GM23338 (cell line): ENCODE measurements at regions not wholly inside any gene's neighbourhood (a gene's known extent, or its start where the extent isn't known, plus 50 kb on each side); places are given as distances from the start of the nearest gene placed in this dataset.

ENCODE experiments used
- ATAC-seq: fragments of 200-7000 bp; cut with Tn5 transposase; 3 replicates; pipeline ENCODE4 v1.9.1; 2020
- DNase-seq: peaks from one replicate; pipeline ENCODE4 v3.0.0-alpha.2; 2015; ENCODE audit warnings: low spot score
- H2AFZ ChIP-seq: fragments of 200-600 bp; sonication (generic); 2 replicates; pipeline ENCODE4 v1.8.0; 2016; ENCODE audit warnings: antibody characterized with exemption, mild to moderate bottlenecking, moderate library complexity
- H3F3A ChIP-seq: fragments of 200-600 bp; sonication (generic); replicated peaks from 2 replicates; pipeline ENCODE4 v1.8.0; 2017; ENCODE audit warnings: antibody characterized with exemption, mixed run types, low read depth
- H3K27ac ChIP-seq: fragments of 200-600 bp; sonication (generic); 2 replicates; pipeline ENCODE4 v1.6.1; 2016; ENCODE audit warnings: low read depth
- H3K27me3 ChIP-seq: fragments of 200-600 bp; sonication (generic); 2 replicates; pipeline ENCODE4 v1.8.0; 2016; ENCODE audit warnings: mild to moderate bottlenecking, mixed run types, moderate library complexity; ENCODE audit not compliant: insufficient read depth
- H3K36me3 ChIP-seq: fragments of 200-600 bp; sonication (generic); 2 replicates; pipeline ENCODE4 v1.8.0; 2016; ENCODE audit warnings: mild to moderate bottlenecking; ENCODE audit not compliant: insufficient read depth
- H3K4me1 ChIP-seq: fragments of 200-600 bp; sonication (generic); 2 replicates; pipeline ENCODE4 v1.8.0; 2016; ENCODE audit warnings: mild to moderate bottlenecking, moderate library complexity; ENCODE audit not compliant: insufficient read depth
- H3K4me2 ChIP-seq: fragments of 200-600 bp; sonication (generic); 2 replicates; pipeline ENCODE4 v1.7.1; 2017; ENCODE audit warnings: mixed run types
- H3K4me3 ChIP-seq: fragments of 200-600 bp; sonication (generic); 2 replicates; pipeline ENCODE4 v1.6.1; 2016; ENCODE audit warnings: mixed run types
- H3K79me2 ChIP-seq: fragments of 200-600 bp; sonication (generic); replicated peaks from 2 replicates; pipeline ENCODE4 v1.8.0; 2017; ENCODE audit warnings: mild to moderate bottlenecking; ENCODE audit not compliant: insufficient read depth
- H3K9me2 ChIP-seq: fragments of 200-600 bp; sonication (generic); 2 replicates; pipeline ENCODE4 v1.8.0; 2017; ENCODE audit not compliant: insufficient read depth
- H4K20me1 ChIP-seq: fragments of 200-600 bp; sonication (generic); replicated peaks from 2 replicates; pipeline ENCODE4 v1.8.0; 2017; ENCODE audit warnings: mild to moderate bottlenecking; ENCODE audit not compliant: insufficient read depth
- H3K27ac Mint-ChIP-seq: 2 replicates; pipeline ENCODE4 v1.8.0; 2020; ENCODE audit warnings: inconsistent platforms, mild to moderate bottlenecking, moderate library complexity, mixed read lengths
- H3K27me3 Mint-ChIP-seq: 3 replicates; pipeline ENCODE4 v1.8.0; 2022; ENCODE audit warnings: low read depth, mild to moderate bottlenecking, moderate library complexity, mixed read lengths, inconsistent platforms; ENCODE audit not compliant: insufficient read depth, poor library complexity
- H3K36me3 Mint-ChIP-seq: 3 replicates; pipeline ENCODE4 v1.8.0; 2021; ENCODE audit warnings: low read depth, mild to moderate bottlenecking, inconsistent platforms, moderate library complexity, mixed read lengths
- H3K4me1 Mint-ChIP-seq: 3 replicates; pipeline ENCODE4 v1.8.0; 2020; ENCODE audit warnings: mild to moderate bottlenecking, inconsistent platforms, mixed read lengths
- H3K4me3 Mint-ChIP-seq: 3 replicates; pipeline ENCODE4 v1.8.0; 2021; ENCODE audit warnings: moderate library complexity, mild to moderate bottlenecking, inconsistent platforms, mixed read lengths
- H3K9me3 Mint-ChIP-seq: 3 replicates; pipeline ENCODE4 v1.8.0; 2020; ENCODE audit warnings: moderate library complexity, mild to moderate bottlenecking, inconsistent platforms, mixed read lengths
- CREB1 ChIP-seq: fragments of 250-450 bp; sonication (Bioruptor Pico); IDR thresholded peaks from 2 replicates; pipeline ENCODE4 v1.5.0; 2020; ENCODE audit warnings: low read depth, mild to moderate bottlenecking, moderate library complexity
- EZH2phosphoT487 ChIP-seq: fragments of 200-600 bp; sonication (generic); IDR thresholded peaks from one replicate; pipeline ENCODE4 v1.8.1; 2018; ENCODE audit warnings: antibody characterized with exemption; ENCODE audit not compliant: unreplicated experiment
- JUNB ChIP-seq: IDR thresholded peaks from one replicate; pipeline ENCODE4 v1.6.1; 2016; ENCODE audit warnings: antibody characterized with exemption; ENCODE audit not compliant: unreplicated experiment
- NANOG ChIP-seq: IDR thresholded peaks from 2 replicates; pipeline ENCODE4 v1.6.1; 2016; ENCODE audit warnings: antibody characterized with exemption, borderline replicate concordance
- POLR2AphosphoS5 ChIP-seq: IDR thresholded peaks from 2 replicates; pipeline ENCODE4 v1.6.1; 2016; ENCODE audit warnings: antibody characterized with exemption, low read depth
- STAT1 ChIP-seq: IDR thresholded peaks from one replicate; pipeline ENCODE4 v1.6.1; 2016; ENCODE audit warnings: antibody characterized with exemption; ENCODE audit not compliant: unreplicated experiment
- ZNF114 ChIP-seq: fragments of 250-450 bp; sonication (Bioruptor Pico); IDR thresholded peaks from 2 replicates; pipeline ENCODE4 v1.5.0; 2020; ENCODE audit warnings: mild to moderate bottlenecking, moderate library complexity
- ZNF331 ChIP-seq: fragments of 250-450 bp; sonication (Bioruptor Pico); IDR thresholded peaks from 2 replicates; pipeline ENCODE4 v1.5.0; 2020; ENCODE audit warnings: low read depth, mild to moderate bottlenecking, moderate library complexity
- TF ChIP-seq, protein P1 (sequence below): IDR thresholded peaks from 2 replicates; pipeline ENCODE4 v1.6.1; 2016; ENCODE audit warnings: antibody characterized with exemption
- TF ChIP-seq, protein P2 (sequence below), 2 experiments: fragments of 200-600 bp in 1 of 2; sonication (generic) in 1 of 2; conservative IDR thresholded peaks; 2 replicates each; pipeline versions ENCODE4 v1.5.1 to v1.6.1; 2016 to 2017; ENCODE audit warnings: antibody characterized with exemption in 2 of 2, low read depth in 2 of 2, mild to moderate bottlenecking in 2 of 2, moderate library complexity in 1 of 2
- TF ChIP-seq, protein P3 (sequence below): fragments of 250-450 bp; sonication (Bioruptor Pico); IDR thresholded peaks from 2 replicates; pipeline ENCODE4 v1.5.0; 2020; ENCODE audit warnings: mild to moderate bottlenecking, moderate library complexity

DNA sequence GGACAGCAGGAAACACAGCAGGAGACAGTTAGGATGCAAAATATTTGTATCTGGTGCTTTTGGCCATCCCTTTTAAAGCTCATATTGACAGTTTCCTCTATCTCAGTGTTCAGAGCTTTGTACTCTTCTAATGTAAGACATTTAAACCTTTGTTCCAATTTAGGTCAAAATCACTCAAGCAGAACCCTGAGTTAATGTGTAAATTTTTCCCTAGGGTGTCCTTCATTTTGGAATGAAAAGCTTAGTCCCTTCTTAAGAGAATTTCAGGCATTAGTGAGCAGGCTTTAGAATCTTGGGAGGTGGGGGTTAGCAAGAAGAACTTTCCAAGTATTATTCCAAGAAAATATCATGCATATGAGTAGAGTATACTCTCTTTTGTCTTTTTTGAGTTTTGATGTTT lies 188.7 kb downstream of the GBA3 start (continued):
- no peak for TF ChIP-seq ZNF114
- TF ChIP-seq, protein P1, sequence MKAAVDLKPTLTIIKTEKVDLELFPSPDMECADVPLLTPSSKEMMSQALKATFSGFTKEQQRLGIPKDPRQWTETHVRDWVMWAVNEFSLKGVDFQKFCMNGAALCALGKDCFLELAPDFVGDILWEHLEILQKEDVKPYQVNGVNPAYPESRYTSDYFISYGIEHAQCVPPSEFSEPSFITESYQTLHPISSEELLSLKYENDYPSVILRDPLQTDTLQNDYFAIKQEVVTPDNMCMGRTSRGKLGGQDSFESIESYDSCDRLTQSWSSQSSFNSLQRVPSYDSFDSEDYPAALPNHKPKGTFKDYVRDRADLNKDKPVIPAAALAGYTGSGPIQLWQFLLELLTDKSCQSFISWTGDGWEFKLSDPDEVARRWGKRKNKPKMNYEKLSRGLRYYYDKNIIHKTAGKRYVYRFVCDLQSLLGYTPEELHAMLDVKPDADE: no peak

DNA sequence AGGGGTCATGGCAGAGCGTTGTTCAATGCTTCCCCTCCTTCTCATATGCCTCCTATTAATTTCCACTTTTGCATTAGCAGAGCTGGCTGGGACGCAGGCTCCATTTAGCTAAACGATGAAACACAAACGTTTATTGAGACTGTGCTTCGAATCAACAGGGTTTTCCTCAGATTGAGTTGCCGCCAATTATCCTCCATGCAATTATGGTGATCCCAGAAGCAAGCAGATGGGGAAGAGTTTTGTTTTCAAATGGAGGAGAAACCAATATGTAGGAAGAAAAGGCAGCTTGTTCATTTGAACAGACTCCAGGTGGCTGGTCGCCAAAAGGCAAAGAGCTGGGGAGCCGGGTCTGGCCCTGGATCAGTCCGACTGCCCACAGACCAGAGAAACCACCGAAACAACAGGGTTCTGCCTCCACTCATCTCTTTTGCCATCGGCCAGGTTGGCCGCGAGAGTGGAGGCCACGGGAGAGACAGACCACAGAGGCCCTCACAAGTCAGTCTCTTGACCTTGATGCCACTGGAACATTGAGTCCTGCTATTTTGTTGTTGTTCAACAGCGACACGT lies 184.8 kb downstream of the GBA3 start:
- H3K27me3 Mint-ChIP-seq: no peaks in the 10 kb centered on the region
- Histone ChIP-seq H2AFZ (no peak overlapping the region), H3K27me3 (no peaks in the 10 kb centered on the region), H3K36me3 (no peaks in the 10 kb centered on the region), H4K20me1 (no peaks in the 10 kb centered on the region), H3K4me2 (no peak overlapping the region), H3K9me2 (peaks cover 13% of the 10 kb centered on the region; the same call in 1 of the 2 replicates), H3K4me3 (no peak overlapping the region), H3K79me2 (no peaks in the 10 kb centered on the region), H3K27ac (no peak overlapping the region), H3F3A (no peaks in the 10 kb centered on the region), H3K4me1 (no peaks in the 10 kb centered on the region; the same call in 1 of the 2 replicates)
- H3K36me3 Mint-ChIP-seq: peaks cover 3% of the 10 kb centered on the region; the same call in 2 of the 3 replicates
- peaks cover 2% of the 10 kb centered on the region; the same call in 1 of the 3 replicates for H3K9me3 Mint-ChIP-seq
- no peak overlapping the region for H3K4me3 Mint-ChIP-seq
- no peak for DNase-seq
- peaks cover 8% of the 10 kb centered on the region; the same call in 2 of the 3 replicates for H3K4me1 Mint-ChIP-seq
- ATAC-seq: no peak
- H3K27ac Mint-ChIP-seq: no peak overlapping the region
- TF ChIP-seq EZH2phosphoT487: no peak
- TF ChIP-seq CREB1: no peak
- TF ChIP-seq, protein P2, sequence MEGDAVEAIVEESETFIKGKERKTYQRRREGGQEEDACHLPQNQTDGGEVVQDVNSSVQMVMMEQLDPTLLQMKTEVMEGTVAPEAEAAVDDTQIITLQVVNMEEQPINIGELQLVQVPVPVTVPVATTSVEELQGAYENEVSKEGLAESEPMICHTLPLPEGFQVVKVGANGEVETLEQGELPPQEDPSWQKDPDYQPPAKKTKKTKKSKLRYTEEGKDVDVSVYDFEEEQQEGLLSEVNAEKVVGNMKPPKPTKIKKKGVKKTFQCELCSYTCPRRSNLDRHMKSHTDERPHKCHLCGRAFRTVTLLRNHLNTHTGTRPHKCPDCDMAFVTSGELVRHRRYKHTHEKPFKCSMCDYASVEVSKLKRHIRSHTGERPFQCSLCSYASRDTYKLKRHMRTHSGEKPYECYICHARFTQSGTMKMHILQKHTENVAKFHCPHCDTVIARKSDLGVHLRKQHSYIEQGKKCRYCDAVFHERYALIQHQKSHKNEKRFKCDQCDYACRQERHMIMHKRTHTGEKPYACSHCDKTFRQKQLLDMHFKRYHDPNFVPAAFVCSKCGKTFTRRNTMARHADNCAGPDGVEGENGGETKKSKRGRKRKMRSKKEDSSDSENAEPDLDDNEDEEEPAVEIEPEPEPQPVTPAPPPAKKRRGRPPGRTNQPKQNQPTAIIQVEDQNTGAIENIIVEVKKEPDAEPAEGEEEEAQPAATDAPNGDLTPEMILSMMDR (conservative IDR thresholded peaks at IDR 0.05; ENCODE audit: low read depth in 2 of 2): no peak
- TF ChIP-seq, protein P1: no peak
- TF ChIP-seq POLR2AphosphoS5: no peak
- no peak for TF ChIP-seq STAT1
- TF ChIP-seq ZNF331 (CRISPR knock-in tag): no peak
- no peak for TF ChIP-seq NANOG
- TF ChIP-seq, protein P3, sequence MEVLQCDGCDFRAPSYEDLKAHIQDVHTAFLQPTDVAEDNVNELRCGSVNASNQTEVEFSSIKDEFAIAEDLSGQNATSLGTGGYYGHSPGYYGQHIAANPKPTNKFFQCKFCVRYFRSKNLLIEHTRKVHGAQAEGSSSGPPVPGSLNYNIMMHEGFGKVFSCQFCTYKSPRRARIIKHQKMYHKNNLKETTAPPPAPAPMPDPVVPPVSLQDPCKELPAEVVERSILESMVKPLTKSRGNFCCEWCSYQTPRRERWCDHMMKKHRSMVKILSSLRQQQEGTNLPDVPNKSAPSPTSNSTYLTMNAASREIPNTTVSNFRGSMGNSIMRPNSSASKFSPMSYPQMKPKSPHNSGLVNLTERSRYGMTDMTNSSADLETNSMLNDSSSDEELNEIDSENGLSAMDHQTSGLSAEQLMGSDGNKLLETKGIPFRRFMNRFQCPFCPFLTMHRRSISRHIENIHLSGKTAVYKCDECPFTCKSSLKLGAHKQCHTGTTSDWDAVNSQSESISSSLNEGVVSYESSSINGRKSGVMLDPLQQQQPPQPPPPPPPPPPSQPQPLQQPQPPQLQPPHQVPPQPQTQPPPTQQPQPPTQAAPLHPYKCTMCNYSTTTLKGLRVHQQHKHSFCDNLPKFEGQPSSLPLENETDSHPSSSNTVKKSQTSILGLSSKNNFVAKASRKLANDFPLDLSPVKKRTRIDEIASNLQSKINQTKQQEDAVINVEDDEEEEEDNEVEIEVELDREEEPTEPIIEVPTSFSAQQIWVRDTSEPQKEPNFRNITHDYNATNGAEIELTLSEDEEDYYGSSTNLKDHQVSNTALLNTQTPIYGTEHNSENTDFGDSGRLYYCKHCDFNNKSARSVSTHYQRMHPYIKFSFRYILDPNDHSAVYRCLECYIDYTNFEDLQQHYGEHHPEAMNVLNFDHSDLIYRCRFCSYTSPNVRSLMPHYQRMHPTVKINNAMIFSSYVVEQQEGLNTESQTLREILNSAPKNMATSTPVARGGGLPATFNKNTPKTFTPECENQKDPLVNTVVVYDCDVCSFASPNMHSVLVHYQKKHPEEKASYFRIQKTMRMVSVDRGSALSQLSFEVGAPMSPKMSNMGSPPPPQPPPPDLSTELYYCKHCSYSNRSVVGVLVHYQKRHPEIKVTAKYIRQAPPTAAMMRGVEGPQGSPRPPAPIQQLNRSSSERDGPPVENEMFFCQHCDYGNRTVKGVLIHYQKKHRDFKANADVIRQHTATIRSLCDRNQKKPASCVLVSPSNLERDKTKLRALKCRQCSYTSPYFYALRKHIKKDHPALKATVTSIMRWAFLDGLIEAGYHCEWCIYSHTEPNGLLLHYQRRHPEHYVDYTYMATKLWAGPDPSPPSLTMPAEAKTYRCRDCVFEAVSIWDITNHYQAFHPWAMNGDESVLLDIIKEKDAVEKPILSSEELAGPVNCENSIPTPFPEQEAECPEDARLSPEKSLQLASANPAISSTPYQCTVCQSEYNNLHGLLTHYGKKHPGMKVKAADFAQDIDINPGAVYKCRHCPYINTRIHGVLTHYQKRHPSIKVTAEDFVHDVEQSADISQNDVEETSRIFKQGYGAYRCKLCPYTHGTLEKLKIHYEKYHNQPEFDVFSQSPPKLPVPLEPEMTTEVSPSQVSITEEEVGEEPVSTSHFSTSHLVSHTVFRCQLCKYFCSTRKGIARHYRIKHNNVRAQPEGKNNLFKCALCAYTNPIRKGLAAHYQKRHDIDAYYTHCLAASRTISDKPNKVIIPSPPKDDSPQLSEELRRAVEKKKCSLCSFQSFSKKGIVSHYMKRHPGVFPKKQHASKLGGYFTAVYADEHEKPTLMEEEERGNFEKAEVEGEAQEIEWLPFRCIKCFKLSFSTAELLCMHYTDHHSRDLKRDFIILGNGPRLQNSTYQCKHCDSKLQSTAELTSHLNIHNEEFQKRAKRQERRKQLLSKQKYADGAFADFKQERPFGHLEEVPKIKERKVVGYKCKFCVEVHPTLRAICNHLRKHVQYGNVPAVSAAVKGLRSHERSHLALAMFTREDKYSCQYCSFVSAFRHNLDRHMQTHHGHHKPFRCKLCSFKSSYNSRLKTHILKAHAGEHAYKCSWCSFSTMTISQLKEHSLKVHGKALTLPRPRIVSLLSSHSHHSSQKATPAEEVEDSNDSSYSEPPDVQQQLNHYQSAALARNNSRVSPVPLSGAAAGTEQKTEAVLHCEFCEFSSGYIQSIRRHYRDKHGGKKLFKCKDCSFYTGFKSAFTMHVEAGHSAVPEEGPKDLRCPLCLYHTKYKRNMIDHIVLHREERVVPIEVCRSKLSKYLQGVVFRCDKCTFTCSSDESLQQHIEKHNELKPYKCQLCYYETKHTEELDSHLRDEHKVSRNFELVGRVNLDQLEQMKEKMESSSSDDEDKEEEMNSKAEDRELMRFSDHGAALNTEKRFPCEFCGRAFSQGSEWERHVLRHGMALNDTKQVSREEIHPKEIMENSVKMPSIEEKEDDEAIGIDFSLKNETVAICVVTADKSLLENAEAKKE (CRISPR knock-in tag): no peak
- TF ChIP-seq JUNB: no peak
